ENCODE measurements at regions not wholly inside any gene's neighbourhood (a gene's known extent, or its start where the extent isn't known, plus 50 kb on each side); places are given as distances from the start of the nearest gene placed in this dataset.

DNA sequence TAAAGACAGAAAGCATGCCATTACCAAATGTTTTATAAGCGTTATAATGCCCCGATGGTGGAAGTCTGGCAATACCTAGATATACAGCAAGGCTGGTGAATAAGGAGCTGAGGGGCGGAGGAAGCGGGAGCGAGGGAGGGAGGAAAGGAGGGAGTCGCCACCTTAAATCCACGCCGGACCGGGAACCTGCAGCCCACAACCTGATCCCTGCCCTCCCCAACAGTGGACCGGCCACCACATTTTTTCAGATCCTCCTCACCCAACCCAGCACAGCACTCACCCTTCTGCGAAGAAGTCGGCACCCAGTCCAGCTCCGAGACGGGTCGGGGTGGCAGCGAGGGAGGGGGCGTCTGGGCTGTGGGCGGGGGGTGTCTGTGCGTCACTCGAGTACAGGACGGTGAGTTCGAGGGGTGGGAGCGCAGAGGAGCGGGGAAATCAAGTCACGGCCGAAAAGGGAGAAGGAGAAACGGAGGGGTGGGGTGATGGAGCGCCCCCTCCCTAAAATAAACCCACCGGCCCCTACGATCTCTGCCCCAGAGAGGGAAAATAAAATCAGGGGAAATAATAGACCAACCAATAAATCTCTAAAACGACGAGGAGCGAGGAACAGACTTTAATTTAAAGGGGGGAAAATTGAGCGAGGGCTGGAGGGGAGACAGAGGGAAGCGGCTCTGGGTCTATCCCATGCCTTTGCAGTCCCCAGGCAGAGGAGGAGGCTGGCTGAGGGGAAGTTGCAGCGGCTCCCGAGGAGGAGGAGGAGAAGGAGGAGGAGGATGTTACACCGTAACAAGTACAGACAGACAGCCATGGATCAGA is 96.5 kb upstream of the SERTAD2 start:
- Histone ChIP-seq H4K20me1 (ENCODE audit: insufficient read depth, low read length) (no peaks in the 10 kb centered on the region), H2AFZ (ENCODE audit: low read length) (no peak overlapping the region), H3K36me3 (replicated peaks in 1 of 2; ENCODE audit: control insufficient read depth in 1 of 2, insufficient read depth in 2 of 2, low read length in 2 of 2) (no peaks in the 10 kb centered on the region), H3K9me3 (ENCODE audit: low read length) (no peaks in the 10 kb centered on the region), H3K4me3 (replicated peaks in 1 of 3; ENCODE audit: insufficient read depth in 1 of 3, low read depth in 2 of 3, low read length in 3 of 3) (peak overlapping the region; percentile 80 to 93 (median 89)), H3K27me3 (ENCODE audit: control insufficient read depth in 1 of 2, insufficient read depth in 2 of 2, low read length in 2 of 2) (no peaks in the 10 kb centered on the region; a peak in 1 of 5 replicates), H3K4me1 (ENCODE audit: insufficient read depth, low read length) (peaks cover 48% of the 10 kb centered on the region), H3K79me2 (ENCODE audit: insufficient read depth, low read length) (peaks cover 9% of the 10 kb centered on the region), H3K4me2 (ENCODE audit: low read depth, low read length) (peak overlapping the region; percentile 79), H3K27ac (ENCODE audit: extremely low read length, insufficient read depth, low read length) (peak overlapping the region; percentile 80), H3K9ac (ENCODE audit: insufficient read depth, low read depth, low read length) (peak overlapping the region; percentile 80)
- in situ Hi-C loops (cut with HindIII; ENCODE audit: extremely low pct_ligation_motif_present, low pct_unique_long_range_greater_than_20kb) (loop anchor here (5.0 kb wide), 1 partner anchor 98 kb away; the partner anchor contains the start of gene SERTAD2), intact Hi-C loops (cut with micrococcal nuclease; ENCODE audit: unreplicated experiment) (loop anchor here (1.0 to 5.0 kb wide), 4 partner anchors 95 to 228 kb away; partner anchors contain the start of gene AFTPH)
- BruUV-seq (replicated peaks): no TSS peak
- WGBS (ENCODE audit: low lambda C conversion rate): under 1% methylated on average over 38 of the region's 38 CpGs
- FAIRE-seq (no peak), ATAC-seq (no peak), DNase-seq (ENCODE audit: low spot score) (no peak)
- CTCF ChIA-PET (ENCODE audit: low intra/inter-chr PET ratio, low total read pairs): interaction anchor here (1.0 kb wide), 1 partner anchor 103 kb away, joined by 3 read pairs; no protein-coding TSS in a partner anchor
- POLR2A ChIA-PET: interaction anchor here (0.6 to 5.6 kb wide), 33 partner anchors 8 to 800 kb away, joined by 3 to 282 read pairs (median 4); partner anchors contain the start of genes AFTPH, CEP68, RAB1A and SERTAD2
- 0 out of 2 replicates have a peak, but pooled peaks have one; percentile 4 for TF ChIP-seq ZNF687 (CRISPR knock-in tag; IDR thresholded peaks at IDR 0.05)
- TF ChIP-seq JARID2 (CRISPR knock-in tag; IDR thresholded peaks at IDR 0.05; ENCODE audit: insufficient replicate concordance): no peak
- TF ChIP-seq ZNF382 (CRISPR knock-in tag; IDR thresholded peaks at IDR 0.05; ENCODE audit: borderline replicate concordance): no peak
- TF ChIP-seq KLF16 (CRISPR knock-in tag; IDR thresholded peaks at IDR 0.05): no peak
- TF ChIP-seq, protein P1, sequence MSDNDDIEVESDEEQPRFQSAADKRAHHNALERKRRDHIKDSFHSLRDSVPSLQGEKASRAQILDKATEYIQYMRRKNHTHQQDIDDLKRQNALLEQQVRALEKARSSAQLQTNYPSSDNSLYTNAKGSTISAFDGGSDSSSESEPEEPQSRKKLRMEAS (IDR thresholded peaks at IDR 0.05): 0 out of 2 replicates have a peak, but pooled peaks have one; percentile 7
- no peak for TF ChIP-seq SP1 (IDR thresholded peaks at IDR 0.05)
- no peak for TF ChIP-seq SP1 (CRISPR knock-in tag; IDR thresholded peaks at IDR 0.05)
- no peak for TF ChIP-seq ZSCAN9 (CRISPR knock-in tag; IDR thresholded peaks at IDR 0.05; ENCODE audit: borderline replicate concordance)
- no peak for TF ChIP-seq SIX4 (CRISPR knock-in tag; IDR thresholded peaks at IDR 0.05)
- TF ChIP-seq KLF13 (CRISPR knock-in tag; IDR thresholded peaks at IDR 0.05): no peak
- no peak for TF ChIP-seq NAIF1 (CRISPR knock-in tag; IDR thresholded peaks at IDR 0.05; ENCODE audit: borderline replicate concordance)
- no peak for TF ChIP-seq NFYC (CRISPR knock-in tag; IDR thresholded peaks at IDR 0.05)
- TF ChIP-seq MTA1 (CRISPR knock-in tag; IDR thresholded peaks at IDR 0.05; ENCODE audit: borderline replicate concordance): no peak
- peak; percentile 34; the same call in 1 of the 2 replicates for TF ChIP-seq ZMYM3 (CRISPR knock-in tag; IDR thresholded peaks at IDR 0.05)
- TF ChIP-seq ZNF136 (CRISPR knock-in tag; IDR thresholded peaks at IDR 0.05; ENCODE audit: low read depth): 0 out of 2 replicates have a peak, but pooled peaks have one; percentile 35
- TF ChIP-seq ZNF713 (CRISPR knock-in tag; IDR thresholded peaks at IDR 0.05): 0 out of 2 replicates have a peak, but pooled peaks have one; percentile 25
- no peak for TF ChIP-seq ZNF121 (CRISPR knock-in tag; IDR thresholded peaks at IDR 0.05)
- TF ChIP-seq, protein P2, sequence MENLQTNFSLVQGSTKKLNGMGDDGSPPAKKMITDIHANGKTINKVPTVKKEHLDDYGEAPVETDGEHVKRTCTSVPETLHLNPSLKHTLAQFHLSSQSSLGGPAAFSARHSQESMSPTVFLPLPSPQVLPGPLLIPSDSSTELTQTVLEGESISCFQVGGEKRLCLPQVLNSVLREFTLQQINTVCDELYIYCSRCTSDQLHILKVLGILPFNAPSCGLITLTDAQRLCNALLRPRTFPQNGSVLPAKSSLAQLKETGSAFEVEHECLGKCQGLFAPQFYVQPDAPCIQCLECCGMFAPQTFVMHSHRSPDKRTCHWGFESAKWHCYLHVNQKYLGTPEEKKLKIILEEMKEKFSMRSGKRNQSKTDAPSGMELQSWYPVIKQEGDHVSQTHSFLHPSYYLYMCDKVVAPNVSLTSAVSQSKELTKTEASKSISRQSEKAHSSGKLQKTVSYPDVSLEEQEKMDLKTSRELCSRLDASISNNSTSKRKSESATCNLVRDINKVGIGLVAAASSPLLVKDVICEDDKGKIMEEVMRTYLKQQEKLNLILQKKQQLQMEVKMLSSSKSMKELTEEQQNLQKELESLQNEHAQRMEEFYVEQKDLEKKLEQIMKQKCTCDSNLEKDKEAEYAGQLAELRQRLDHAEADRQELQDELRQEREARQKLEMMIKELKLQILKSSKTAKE (CRISPR knock-in tag; IDR thresholded peaks at IDR 0.05; ENCODE audit: borderline replicate concordance): no peak

Measured in HepG2 (cell line).